NCI-H82 treated with DMSO at 0.1 percent for 48 hours (cell line): ENCODE measurements at regions not wholly inside any gene's neighbourhood (a gene's known extent, or its start where the extent isn't known, plus 50 kb on each side); places are given as distances from the start of the nearest gene placed in this dataset.
"Not testable (repeated sequence)": the region's sequence is repeated elsewhere in the genome, so short reads cannot be mapped to it uniquely, and the experiment has no call there.

Experiments used
- DNase-seq: peaks from one replicate; lab custom pipeline; 2025; ENCODE audit not compliant: unreplicated experiment; lab: John Stamatoyannopoulos, UW

DNA sequence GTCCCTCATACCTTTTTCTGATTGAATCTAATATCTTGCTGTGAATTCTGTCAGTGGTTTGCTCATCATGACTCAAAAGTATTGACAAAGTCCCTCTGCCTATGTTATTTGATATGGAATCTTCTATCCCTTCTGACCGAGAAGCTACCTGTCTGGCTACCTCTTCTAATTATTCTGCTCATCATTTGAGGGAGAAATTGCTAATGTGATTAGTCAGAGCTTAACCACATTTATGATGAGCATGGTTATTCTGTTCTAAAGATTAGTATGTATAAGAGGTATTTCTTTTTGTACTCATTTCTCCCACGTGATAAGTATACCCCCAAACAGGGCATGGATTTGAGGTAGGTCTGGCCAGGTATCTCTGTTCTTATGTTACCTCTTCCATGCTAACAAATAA is 428.4 kb upstream of the KCNMB2 start:
- DNase-seq: no peak

DNA sequence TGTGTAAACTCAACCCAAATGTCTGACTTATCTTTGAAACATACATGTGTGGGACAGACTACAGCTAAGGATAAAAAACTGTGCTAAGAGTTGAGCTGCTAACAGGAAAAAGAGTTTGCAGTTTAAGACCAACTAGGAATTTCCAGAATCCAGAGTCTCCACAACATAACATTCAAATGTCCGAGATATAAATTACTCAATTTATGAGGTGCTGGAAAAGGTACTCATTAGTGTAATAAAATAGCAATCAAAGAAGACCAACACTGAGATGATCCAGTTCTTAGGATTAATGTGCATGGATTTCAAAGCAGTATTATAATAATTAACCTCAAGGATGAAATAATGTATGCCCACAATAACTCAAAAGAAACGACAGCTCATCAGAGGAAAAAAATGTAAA is 426.5 kb upstream of the KCNMB2 start:
- no peak for DNase-seq

DNA sequence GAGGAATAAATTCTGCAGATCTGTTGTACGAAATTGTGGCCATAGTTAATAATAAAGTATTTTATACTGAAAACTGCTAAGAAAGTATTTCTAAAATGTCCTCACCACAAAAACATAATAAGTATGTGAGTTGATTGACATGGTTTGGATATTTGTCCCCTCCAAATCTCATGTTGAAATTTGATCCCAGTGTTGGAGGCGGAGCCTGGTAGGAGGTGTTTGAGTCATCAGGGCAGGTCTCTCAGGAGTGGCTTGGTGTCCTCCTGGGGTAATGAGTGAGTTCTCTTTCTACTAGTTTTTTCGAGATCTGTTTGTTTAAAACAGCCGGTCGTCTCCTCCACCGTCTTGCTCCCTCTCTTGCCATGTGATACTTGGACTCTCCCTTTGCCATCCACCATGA is 424.1 kb upstream of the KCNMB2 start:
- DNase-seq: no peak

DNA sequence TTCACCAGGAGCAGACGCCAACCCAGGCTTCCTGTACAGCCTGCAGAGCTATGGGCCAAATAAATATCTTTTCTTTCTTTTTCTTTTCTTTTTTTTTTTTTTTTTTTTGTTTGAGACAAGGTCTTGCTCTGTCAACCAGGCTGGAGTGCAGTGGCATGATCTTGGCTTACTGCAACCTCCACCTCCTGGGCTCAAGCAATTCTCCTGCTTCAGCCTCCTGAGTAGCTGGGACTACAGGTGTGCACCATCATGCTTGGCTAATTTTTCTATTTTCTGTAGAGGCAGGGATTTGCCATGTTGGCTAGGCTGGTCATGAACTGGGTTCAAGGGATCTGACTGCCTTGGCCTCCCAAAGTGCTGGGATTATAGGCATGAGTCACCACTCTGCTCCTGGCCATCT is 423.7 kb upstream of the KCNMB2 start:
- not testable (repeated sequence) for DNase-seq

DNA sequence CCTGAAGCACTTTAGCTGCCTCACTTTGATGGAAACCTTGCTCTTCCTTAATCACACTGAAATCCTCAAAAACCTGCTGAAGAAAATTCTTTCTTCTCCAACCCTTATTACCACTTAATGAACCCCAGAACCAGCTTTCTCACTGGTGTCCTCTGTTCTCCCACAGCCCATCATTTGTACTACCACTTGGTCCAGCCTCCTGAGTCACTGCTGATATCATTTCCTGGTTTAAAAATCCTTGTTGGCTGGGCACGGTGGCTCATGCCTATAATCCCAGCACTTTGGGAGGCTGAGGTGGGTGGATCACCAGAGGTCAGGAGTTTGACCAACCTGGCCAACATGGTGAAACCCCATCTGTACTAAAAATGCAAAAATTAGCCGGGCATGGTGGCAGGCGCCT is 418.6 kb upstream of the KCNMB2 start:
- DNase-seq: no peak

DNA sequence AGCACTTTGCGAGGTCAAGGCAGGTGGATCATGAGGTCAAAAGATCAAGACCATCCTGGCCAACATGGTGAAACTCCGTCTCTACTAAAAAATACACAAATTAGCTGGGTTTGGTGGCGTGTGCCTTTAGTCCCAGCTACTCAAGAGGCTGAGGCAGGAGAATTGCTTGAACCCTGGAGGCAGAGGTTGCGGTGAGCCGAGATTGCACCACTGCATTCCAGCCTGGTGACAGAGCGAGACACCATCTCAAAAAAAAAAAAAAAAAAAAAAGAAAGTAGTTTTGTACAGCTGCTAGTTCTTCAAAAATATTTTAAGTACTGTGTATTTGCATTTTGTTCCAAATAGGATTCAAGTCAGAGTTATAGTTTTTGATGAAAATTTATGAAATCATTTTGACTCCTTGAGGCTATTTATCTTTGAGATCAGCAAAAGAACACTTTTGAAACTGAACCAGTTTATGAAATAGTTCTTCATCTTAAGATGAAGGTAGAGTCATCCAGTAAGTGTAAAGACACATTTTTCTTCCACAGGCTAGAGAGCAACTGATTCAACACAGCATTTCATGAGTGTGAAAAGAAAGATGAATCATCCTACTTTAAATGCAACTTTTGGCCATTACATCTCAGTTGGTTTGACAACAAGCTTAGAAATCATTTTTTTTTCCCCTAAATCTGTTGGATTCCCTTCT is 416.5 kb upstream of the KCNMB2 start:
- DNase-seq: not testable (repeated sequence)

DNA sequence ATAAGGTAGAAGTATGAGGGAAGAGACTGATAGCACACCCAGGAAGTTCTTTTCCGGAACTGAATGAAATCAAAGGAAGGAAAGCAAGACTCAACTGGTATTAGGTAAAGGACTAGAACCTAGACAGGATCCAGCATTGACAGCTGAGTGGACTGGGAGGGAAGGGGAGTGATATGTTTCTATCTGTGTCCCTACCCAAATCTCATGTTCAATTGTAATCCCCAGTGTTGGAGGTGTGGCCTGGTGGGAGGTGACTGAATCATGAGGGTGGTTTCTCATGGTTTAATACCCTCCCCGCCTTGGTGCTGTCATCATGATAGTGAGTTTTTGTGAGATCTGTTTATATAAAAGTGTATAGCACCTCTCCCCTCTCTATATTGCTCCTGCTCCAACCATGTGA is 415.9 kb upstream of the KCNMB2 start:
- no peak for DNase-seq

DNA sequence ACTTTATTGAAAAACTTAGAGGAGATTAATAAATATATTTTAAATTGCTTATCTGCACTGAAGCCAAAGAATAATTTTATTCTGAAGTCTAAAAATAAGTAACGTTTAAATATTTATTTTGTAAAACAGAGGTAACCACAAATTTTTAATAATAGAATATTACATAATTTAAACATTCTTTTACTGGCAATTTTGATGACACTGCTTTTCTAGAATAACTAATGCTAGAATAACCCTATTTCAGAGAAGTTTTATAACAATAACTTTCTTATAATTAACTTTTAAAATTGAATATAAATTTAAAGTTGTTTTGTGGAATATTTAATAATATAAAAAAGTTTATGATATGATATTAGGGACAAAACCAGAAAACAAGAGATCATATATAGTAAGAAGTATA is 409.6 kb upstream of the KCNMB2 start:
- DNase-seq: no peak

DNA sequence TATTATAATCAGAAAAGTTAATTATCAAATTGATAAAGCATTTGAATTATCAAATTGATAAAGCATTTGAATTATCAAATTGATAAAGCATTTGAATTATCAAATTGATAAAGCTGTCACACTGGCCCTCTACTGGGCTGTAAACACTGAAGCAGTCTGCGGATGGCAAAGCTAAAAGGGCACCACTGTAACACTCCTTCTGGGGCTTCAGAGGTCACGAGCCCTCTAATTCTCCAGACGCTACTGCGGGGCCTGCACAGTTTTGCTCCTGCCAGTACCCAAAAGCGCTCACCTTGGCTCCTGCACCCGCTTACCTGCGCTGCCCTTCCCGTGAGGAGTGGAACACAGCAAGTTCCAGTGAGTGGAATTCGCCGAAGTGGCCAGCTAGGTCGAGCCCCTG is 409.0 kb upstream of the KCNMB2 start:
- no peak for DNase-seq

DNA sequence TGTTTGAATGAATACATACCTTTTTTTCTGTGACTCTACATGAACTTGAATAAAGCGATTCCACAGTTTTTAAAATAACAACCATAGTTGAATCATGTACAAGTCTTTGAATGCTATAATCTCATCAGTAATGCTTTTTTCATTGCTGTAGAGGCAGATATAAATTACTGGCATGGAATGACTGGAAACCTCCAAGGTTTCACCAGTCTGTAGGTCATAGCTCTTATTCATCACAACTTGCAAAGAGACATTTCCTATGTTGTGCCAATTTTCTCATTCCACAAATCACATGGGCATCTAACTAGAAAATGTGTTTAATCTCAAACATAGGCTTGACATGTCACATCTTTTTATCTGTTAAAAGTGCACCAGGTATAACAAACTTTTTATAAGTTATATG is 407.1 kb upstream of the KCNMB2 start:
- DNase-seq: no peak

DNA sequence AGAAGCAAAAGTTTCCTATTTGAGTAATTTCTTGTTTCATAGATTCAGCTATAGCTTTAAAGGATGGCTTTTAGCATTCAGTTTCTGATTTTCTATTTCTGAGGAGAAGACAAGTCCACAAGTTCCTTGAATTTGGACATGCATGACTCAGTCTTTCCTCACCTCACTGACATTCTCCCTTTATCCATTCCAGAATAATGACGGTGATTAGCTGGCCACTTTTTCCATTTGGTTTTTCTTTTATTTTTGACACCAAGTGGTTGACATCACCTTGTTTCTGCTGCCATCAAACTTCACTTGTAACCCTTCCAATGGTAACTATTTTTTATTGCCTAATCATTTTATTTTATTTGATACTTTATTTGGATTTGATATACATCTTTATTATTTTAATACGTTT is 404.4 kb upstream of the KCNMB2 start:
- DNase-seq: no peak

DNA sequence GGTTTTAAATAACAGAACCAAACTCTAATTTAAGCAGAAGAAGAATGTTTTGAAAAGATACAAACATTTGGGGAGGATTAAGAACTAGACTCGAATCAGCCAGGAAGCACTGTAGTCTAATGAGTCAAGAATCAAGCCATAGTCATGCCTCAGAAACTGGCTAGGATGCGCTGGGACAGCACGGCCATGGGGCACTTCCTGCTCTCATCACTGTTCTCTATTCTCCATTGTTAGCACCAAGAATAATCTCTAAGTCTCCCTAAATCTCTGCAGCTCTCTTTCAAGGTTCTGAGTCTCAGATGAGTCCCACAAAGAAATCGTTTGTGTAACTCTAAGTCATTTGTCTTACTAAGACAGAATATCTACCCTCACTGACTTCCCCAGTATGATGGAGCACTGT is 399.0 kb upstream of the KCNMB2 start:
- DNase-seq: no peak

DNA sequence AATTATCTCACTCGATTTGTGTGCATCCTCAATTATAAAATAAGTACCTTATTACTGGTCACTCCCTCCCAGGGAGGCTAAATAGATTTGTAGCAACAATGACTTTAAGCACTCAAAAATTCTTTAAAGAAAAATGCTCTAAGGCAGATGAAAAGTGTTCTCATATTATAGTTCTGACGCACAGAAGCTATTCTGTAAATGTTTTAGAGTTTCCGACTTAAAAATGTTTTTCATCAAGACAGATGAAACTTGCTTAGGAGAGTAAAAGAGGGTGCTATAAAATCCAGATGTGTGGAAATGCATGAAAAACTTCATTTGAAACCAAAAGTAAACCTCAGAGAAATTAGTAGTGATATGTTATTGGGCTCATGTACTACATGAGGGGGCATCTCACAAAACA is 398.4 kb upstream of the KCNMB2 start:
- no peak for DNase-seq

DNA sequence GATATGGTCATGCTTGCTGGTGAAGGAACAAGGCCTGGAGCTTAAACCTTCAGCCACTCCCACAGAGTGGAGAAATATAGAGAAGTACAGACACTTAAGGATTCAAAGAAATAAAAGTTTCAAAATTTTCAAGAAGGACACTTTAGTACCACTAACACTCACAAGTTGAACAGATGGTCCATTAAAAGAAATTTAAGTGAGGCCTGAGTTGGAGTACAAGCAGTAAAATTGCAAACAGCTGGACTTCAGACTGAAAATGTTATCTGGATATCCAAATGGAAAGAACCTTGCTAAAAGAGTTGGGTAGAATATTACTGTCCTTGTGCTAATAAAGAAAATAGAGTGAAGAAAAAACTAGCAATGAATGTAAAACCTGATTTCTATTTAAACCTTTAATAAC is 397.1 kb upstream of the KCNMB2 start:
- DNase-seq: no peak

DNA sequence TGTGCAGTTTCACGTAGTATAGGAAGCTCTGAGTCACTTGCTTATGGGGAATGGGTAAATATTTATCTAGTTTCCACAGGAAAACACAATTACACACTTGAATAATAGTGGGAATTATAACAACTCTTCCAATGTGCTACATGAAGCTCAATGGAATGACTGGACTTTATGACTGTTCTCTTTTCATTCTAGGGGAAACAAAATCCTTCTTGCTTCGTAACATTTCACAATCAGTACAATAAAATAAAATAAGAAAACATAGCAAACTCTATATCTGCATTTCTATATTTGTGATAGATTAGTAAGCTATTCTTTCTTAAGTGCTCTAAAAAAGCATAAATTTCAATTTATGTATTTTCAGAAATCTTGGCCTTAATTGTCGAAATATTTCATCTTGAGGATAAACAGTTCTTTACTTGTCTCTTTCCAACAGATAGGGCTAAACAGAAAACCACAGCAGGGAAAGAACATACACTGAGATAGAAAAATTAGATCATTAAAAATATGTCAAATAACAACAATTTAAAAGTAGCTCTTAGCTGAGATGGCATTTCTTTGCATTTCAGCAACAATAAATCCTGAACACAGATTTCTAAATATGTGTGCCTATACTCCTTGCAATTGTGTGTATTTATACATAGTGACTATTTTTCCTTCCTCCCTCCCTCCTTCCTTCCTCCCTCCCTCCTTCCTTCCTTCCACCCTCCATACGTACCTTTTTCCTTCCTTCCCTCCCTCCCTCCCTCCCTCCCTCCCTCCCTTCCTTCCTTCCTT is 395.5 kb upstream of the KCNMB2 start:
- no peak for DNase-seq

DNA sequence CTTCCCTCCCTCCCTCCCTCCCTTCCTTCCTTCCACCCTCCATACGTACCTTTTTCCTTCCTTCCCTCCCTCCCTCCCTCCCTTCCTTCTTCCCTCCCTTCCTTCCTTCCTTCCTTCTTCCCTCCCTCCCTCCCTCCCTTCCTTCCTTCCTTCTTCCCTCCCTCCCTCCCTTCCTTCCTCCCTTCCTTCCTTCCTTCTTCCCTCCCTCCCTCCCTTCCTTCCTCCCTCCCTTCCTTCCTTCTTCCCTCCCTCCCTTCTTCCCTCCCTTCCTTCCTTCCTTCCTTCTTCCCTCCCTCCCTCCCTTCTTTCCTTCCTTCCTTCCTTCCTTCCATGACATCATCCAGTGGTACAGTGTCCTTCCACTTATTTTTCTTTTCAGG is 394.9 kb upstream of the KCNMB2 start:
- not testable (repeated sequence) for DNase-seq

DNA sequence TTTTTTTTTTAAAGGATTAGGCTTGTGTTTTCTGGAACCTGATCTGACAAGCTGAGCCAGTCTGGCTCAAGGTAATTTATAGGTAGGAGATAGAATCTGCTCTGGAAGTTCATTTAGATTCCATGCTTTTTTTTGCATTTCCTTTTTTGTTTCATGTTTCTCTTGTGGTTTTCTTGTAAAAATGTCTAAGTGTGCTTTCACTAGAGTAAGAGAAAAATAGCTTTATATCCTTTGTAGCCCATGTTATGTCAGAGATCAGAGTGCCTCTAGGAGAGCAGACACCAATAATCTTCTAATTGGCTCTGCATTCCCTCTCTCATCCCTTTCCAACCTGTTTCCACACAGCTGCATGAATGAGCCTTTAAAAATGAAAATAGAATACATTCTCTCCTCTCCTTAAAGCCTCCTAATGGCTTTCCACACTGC is 389.8 kb upstream of the KCNMB2 start:
- peak; percentile 99 for DNase-seq

DNA sequence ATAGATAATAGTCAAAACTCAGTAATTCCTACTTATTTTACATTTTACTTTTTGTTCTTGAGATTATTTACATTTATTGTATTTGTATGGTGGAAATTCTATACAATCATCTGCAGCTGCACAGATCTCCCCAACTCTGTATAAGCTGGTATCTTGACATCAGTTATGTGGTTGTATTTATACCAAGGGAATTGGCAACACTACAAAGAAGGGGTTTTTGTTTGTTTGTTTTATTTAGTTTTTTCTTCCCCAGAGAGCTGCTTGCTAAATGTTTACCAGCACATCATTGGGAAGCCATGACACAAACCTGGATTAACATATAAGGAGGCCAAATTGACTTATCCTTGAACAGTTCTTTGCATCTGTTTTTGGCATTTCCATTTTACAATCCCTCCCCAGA is 389.2 kb upstream of the KCNMB2 start:
- peak; percentile 78 for DNase-seq

DNA sequence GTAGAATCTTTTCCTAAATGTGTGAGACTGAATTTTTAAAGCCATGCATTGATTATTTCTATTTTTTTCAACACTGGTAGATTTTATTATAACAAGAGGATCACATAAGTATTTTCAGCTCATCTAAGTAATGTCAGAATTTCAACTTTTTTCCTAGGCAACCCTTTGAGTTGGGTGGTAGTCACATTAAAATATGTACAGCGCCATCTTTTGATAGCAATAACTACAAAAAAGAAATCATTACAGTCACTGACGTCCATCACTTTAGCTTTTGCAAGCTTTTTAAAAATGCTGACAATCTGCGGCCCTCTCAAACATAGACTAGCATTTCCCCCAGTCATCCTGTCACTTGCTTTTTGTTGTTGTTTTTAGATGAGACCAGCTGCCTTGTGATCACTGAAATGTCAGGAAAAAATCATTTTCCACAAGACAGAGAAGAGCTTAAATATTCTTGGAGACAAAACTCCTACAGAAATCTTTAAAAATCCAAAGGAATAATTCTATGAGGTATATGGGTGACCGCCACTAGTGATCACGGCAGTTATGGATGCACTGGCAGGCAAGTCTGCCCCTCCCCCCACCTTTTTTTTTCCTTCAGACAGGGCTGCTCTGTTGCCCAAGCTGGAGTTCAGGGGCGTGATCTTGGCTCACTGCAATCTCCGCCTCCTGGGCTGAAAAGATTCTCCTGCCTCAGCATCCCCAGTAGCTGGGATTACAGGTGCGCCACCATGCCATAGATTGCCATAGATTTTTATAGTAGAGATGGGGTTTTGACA is 384.0 kb upstream of the KCNMB2 start:
- DNase-seq: no peak

DNA sequence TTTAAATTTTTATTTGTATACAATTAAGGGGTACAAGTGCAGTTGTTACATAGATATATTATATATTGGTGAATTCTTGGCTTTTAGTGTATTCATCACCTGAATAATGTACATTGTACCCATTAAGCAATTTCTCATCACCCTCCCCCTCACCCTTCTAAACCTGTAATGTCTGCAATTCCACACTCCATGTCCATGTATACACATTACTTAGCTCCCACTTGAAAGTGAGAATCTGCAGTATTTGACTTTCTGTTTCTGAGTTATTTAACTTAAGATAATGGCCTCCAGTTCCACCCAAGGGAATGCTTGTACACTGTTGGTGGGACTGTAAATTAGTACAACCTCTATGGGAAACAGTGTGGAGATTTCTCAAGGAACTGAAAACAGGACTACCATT is 383.2 kb upstream of the KCNMB2 start:
- DNase-seq: no peak

DNA sequence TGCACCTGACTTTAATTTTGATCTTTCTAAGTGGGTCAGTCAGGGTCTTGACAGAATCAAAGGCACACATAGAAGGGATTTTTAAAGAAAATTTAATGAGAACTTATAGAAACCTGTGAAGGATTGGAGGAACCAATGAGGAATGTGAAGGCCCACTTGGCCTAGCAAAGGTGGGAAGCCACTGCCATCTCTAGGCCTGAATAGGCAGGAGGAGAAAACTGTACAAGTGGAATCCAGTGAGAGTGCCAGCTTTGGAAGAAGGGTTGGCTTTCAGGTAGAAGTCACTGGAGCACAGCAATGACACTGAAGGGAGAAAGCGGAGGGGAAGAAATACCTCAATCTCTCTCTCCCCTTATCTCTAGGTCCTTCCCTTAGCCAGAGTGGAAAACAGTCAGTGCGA is 380.7 kb upstream of the KCNMB2 start:
- no peak for DNase-seq

DNA sequence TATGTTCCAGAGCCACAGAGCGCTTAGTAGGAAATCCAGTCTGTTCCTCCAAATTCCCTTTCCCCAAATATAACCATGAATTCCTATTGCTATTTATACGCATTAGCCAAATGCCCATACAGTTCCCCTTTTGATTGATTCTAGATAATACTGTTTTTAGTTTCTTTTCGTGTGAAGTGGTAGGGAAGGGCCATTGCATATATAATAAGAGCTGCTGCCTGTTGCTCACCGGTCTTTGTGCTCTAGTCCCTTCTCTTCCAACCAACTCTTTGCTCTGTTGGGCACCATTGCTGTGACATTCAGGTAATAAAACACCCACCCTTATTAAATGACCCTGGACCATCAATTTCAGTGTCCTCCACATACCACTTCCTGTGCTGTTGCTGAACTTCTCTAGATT is 379.9 kb upstream of the KCNMB2 start:
- DNase-seq: no peak
